ENCODE measurements at regions not wholly inside any gene's neighbourhood (a gene's known extent, or its start where the extent isn't known, plus 50 kb on each side); places are given as distances from the start of the nearest gene placed in this dataset.

DNA sequence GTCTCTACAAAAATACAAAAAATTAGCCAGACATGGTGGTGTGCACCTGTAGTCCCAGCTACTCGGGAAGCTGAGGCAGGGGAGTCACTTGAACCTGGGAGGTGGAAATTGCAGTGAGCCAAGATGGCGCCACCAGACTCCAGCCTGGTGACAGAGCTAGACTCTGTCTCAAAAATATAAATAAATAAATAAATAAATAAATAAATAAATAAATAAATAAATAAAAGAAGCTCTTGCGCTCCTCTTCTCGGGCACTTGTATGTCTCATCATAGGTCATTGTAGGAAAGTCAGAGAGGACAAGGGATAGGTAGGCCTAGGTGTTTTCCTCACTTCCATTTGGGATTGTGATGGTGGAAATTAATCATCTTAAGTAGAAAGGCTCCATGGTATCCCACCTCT lies 252.8 kb downstream of the PIK3R1 start:
- intact Hi-C loops (cut with micrococcal nuclease), result loop anchor here (10.0 kb wide), 2 partner anchors 954 to 1224 kb away; no protein-coding TSS in a partner anchor

DNA sequence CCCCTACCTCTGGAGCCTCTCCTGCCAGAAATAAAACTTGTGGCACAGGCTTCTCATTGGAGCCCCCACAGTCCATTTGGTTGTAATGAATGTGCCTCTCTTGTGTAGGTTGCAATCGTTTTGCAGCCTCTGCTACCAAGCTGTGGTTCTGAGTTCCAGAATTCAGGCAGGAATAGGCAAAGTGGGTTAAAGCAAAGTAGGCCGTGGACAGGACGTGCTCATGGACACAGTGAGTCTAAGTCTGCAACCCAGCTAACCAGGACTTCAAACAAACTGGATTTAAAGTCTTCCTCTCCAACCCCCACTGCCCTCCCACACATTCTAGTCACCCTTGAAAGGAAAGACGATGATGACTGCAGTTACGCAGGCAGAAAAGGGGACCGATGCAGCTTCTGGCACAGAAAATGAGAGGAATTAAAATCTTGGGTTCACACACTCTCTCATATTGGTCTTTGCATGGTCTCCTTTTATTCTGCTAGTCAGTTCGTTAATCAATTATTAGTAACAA lies 260.0 kb downstream of the PIK3R1 start:
- no peaks in the 10 kb centered on the region for H3K36me3 Mint-ChIP-seq (ENCODE audit: low read depth)
- no peak for DNase-seq (ENCODE audit: low spot score)
- intact Hi-C loops (cut with micrococcal nuclease), result no loop called here
- H3K4me1 Mint-ChIP-seq (ENCODE audit: low read depth), result no peaks in the 10 kb centered on the region
- no peak overlapping the region for H3K4me3 Mint-ChIP-seq
- peaks cover 10% of the 10 kb centered on the region for H3K27me3 Mint-ChIP-seq (ENCODE audit: insufficient read depth)
- H3K27ac Mint-ChIP-seq, result no peak overlapping the region
- no peaks in the 10 kb centered on the region for H3K9me3 Mint-ChIP-seq

More for the DNA sequence above, 252.8 kb downstream of the PIK3R1 start:
- Mint-ChIP-seq H3K27me3 (ENCODE audit: insufficient read depth) (peaks cover 20% of the 10 kb centered on the region), H3K4me1 (ENCODE audit: low read depth) (no peaks in the 10 kb centered on the region), H3K4me3 (no peak overlapping the region), H3K36me3 (ENCODE audit: low read depth) (no peaks in the 10 kb centered on the region), H3K27ac (no peak overlapping the region), H3K9me3 (no peaks in the 10 kb centered on the region)
- DNase-seq (ENCODE audit: low spot score), result no peak

DNA sequence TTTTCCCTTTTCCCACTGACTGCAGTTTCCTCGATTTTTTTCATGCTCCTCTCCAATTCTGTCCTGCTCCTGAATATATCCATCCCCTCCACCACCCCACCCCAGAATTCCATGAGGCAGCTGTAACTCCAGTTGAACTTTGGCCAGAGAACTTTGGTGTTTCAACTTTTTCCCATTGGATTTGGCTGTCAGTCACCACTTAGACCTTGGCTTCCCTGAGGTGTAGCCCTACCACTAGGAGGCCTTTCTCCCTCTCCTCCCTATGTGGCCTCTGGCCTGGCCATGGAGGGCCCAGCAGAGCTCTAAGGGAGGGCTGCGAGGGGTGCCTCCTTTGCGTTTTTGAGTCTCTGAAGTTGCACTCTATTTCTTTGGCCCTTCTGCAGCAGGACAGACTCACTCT lies 261.3 kb downstream of the PIK3R1 start:
- no peaks in the 10 kb centered on the region for H3K36me3 Mint-ChIP-seq (ENCODE audit: low read depth)
- no peaks in the 10 kb centered on the region for H3K9me3 Mint-ChIP-seq
- no peaks in the 10 kb centered on the region for H3K27me3 Mint-ChIP-seq (ENCODE audit: insufficient read depth)
- H3K4me3 Mint-ChIP-seq, result no peak overlapping the region
- intact Hi-C loops (cut with micrococcal nuclease), result no loop called here
- H3K27ac Mint-ChIP-seq, result no peak overlapping the region
- DNase-seq (ENCODE audit: low spot score), result no peak
- H3K4me1 Mint-ChIP-seq (ENCODE audit: low read depth), result no peaks in the 10 kb centered on the region

DNA sequence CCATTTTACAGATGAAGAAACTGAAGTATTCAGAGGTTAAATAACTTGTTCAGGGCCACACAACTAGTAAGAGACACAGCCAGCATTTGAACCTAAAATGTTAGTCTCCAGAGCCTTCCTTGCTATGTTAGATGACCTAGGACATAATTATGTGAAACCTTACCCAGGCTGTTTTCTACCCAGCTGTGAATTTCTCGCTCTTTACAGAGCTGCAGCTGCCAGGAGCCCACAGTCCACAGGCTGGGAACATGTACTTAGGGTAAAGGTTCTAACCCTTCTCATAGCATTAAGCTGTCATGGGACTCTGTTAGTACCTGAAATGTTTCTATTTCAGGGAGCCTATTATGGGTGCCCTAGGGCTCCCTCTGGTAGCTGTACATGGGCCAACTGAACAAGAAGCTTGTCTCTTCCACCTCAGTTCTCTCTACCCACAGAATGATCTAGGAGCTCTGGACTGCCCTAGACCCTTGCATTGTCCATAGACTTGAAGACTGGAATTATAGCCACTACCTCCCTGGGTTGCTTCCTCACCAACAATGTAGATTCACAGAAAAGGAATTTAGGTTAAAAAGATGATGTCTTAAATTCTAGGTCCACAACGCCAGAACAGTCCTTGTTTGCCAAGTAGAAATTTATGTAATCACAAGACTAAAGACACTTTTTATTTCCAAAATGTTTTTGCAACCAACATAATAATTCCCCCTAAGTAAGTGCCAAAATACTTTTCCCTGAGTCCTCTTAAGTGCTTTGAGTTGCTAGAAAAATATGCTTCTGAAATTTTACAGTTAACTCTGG lies 262.9 kb downstream of the PIK3R1 start:
- H3K36me3 Mint-ChIP-seq (ENCODE audit: low read depth), result no peaks in the 10 kb centered on the region
- H3K9me3 Mint-ChIP-seq, result no peaks in the 10 kb centered on the region

DNA sequence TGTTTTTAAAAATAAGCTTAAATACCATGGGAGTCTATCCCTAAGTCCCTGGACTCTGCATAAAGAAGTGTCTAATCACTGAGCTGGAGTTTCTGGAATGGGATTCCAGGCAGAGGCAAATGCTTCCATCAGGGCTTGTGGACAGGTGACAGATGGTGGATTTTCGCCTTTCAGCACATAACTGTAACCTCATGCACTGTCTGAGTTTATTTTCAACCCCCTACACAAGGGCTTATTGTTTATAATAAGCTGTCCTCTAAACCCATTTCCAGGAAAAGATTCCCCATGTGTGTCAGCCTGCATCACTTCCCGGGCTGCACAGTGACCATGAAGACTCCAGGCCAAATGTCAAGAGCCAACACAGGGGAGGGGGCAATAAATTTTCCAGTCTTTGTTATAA lies 264.0 kb downstream of the PIK3R1 start:
- Mint-ChIP-seq H3K4me1 (ENCODE audit: low read depth) (no peaks in the 10 kb centered on the region), H3K27me3 (ENCODE audit: insufficient read depth) (peaks cover 3% of the 10 kb centered on the region), H3K36me3 (ENCODE audit: low read depth) (no peaks in the 10 kb centered on the region), H3K27ac (no peak overlapping the region), H3K4me3 (no peak overlapping the region), H3K9me3 (no peaks in the 10 kb centered on the region)
- intact Hi-C loops (cut with micrococcal nuclease), result no loop called here
- DNase-seq (ENCODE audit: low spot score), result no peak

More for the DNA sequence above, 262.9 kb downstream of the PIK3R1 start:
- Mint-ChIP-seq H3K27ac (no peak overlapping the region), H3K4me1 (ENCODE audit: low read depth) (no peaks in the 10 kb centered on the region), H3K27me3 (ENCODE audit: insufficient read depth) (no peaks in the 10 kb centered on the region), H3K4me3 (no peak overlapping the region)
- no peak for DNase-seq (ENCODE audit: low spot score)
- intact Hi-C loops (cut with micrococcal nuclease), result no loop called here

DNA sequence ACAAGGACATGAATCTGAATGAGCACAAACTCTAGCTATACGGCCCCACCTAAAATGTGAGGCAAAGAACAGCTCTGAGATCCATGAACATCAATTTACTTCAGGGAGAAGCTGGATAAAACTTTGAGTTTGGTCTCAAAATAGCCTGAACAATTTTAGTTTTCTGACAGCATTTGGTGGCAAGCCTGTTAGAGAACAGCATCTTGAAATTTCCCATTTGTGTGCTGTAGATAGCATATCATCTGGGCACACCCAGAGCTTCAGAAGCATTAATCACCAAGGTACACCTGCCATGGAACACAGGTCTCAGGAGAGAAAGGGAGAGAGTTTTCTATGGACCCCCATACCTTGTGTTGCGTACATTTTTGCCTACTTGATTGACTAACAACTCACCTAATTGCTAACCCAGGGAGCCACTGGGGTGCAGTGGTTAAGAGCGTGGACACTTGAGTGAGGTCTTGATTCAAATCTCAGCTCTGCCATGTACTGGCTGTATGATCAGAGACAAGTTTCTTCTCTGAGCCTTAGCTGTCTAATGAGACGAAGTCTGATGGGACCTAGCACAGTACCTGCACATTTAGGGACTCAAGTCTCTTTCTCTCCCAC lies 264.9 kb downstream of the PIK3R1 start:
- H3K27ac Mint-ChIP-seq, result no peak overlapping the region
- H3K9me3 Mint-ChIP-seq, result no peaks in the 10 kb centered on the region
- H3K36me3 Mint-ChIP-seq (ENCODE audit: low read depth), result no peaks in the 10 kb centered on the region
- intact Hi-C loops (cut with micrococcal nuclease), result no loop called here
- peaks cover 3% of the 10 kb centered on the region for H3K27me3 Mint-ChIP-seq (ENCODE audit: insufficient read depth)
- no peak overlapping the region for H3K4me3 Mint-ChIP-seq
- H3K4me1 Mint-ChIP-seq (ENCODE audit: low read depth), result no peaks in the 10 kb centered on the region
- no peak for DNase-seq (ENCODE audit: low spot score)

DNA sequence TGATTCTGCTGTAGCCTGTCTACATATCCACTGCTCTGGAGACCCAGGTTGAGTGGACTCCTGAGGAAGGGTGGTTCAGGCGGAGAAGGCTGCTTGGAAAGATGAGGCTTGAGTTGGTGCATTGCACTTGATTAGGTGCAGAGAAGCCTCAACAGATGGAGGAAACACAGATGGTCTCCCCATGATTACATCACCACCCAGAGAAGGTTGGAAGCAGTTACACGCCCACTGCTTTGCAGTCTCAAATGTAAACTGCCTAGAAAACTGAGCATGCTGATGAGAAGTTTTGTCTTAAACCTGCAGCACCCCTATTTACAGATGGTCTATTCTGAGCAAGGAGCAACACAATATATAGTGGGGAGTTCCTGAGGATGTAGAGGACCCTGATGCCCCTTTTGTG lies 266.6 kb downstream of the PIK3R1 start:
- Mint-ChIP-seq H3K4me3 (no peak overlapping the region), H3K27me3 (ENCODE audit: insufficient read depth) (peaks cover 6% of the 10 kb centered on the region), H3K36me3 (ENCODE audit: low read depth) (no peaks in the 10 kb centered on the region), H3K9me3 (no peaks in the 10 kb centered on the region), H3K27ac (no peak overlapping the region), H3K4me1 (ENCODE audit: low read depth) (no peaks in the 10 kb centered on the region)
- DNase-seq (ENCODE audit: low spot score), result no peak
- intact Hi-C loops (cut with micrococcal nuclease), result no loop called here

DNA sequence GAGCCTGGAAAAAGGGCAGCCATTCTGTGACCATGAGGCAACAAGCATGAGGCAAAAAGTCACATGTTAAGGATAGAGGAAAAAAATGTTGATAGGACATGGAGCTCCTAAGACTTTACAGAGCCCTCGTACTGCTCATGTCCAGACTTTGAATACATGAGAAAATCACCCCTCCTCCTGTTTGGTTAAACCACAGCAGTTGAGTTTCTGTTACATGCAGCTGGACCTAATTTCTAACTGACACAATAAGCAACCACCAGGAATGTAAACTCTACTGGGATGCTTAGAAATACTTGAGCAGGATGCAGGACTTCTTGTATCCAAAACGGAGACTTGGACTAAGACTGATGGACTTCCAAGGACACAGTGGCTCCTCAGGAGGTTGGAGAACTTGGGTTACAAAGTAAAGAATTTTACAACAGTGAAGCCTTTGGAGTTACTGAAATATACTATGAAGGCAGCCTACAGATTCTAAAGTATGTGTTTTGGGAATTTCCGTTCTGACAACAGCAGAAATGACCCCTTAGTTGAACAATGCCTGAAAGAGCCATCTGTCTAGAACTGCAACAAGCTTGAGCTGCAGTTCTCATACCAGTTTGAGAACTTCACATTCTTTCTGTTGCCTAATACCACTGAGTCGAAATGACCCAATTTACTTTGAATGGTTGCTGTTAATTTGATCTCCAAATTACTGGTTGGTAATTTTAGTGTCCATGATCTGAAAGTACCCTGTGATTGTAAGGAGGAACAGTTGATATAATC lies 268.9 kb downstream of the PIK3R1 start:
- intact Hi-C loops (cut with micrococcal nuclease), result no loop called here
- no peaks in the 10 kb centered on the region for H3K4me1 Mint-ChIP-seq (ENCODE audit: low read depth)
- peaks cover 16% of the 10 kb centered on the region for H3K27me3 Mint-ChIP-seq (ENCODE audit: insufficient read depth)

DNA sequence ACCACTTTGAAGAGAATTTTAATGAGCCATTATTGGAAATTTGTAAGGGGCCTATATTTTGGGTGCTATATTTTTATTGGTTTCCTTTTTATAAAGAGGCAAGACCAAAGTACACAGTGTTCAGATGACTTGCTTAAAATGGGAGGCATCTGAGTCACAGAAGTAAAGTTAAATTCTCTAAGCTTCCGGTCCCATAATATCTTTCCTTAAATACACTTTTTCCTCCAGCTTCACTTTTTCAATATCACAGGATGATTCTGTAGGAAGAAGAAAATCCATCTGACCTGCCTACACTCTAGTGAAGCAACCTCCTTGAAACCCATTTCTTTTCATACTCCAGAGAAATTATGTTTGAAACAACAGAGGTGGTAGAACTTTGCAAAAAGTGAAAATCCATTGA lies 274.0 kb downstream of the PIK3R1 start:
- Mint-ChIP-seq H3K4me3 (no peak overlapping the region), H3K9me3 (peaks cover 10% of the 10 kb centered on the region), H3K27me3 (ENCODE audit: insufficient read depth) (peaks cover 19% of the 10 kb centered on the region), H3K36me3 (ENCODE audit: low read depth) (no peaks in the 10 kb centered on the region), H3K27ac (no peak overlapping the region), H3K4me1 (ENCODE audit: low read depth) (no peaks in the 10 kb centered on the region)
- no peak for DNase-seq (ENCODE audit: low spot score)
- intact Hi-C loops (cut with micrococcal nuclease), result no loop called here

More for the DNA sequence above, 268.9 kb downstream of the PIK3R1 start:
- no peak for DNase-seq (ENCODE audit: low spot score)
- Mint-ChIP-seq H3K4me3 (no peak overlapping the region), H3K9me3 (peaks cover 10% of the 10 kb centered on the region), H3K27ac (no peak overlapping the region), H3K36me3 (ENCODE audit: low read depth) (no peaks in the 10 kb centered on the region)

DNA sequence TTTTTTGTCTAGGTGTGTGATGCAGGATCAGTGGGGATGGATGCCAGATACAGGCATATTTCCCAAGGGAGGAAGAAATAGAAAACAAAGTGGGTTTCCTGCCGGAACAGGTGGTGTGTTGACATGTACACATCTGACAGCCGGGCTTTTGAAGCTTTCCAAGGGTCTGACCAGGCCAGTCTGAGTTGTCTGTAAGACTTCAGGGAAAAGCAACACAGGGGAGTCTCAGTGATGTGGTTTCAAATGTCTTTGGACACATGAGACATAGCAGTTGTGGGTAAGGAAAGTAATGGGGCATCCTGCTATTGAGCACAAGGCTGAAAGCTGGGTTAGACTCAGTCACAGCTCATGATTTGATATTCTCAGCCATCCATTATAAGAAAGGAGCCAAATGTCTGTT lies 274.9 kb downstream of the PIK3R1 start:
- Mint-ChIP-seq H3K27ac (no peak overlapping the region), H3K4me3 (no peak overlapping the region), H3K27me3 (ENCODE audit: insufficient read depth) (peaks cover 19% of the 10 kb centered on the region), H3K4me1 (ENCODE audit: low read depth) (no peaks in the 10 kb centered on the region), H3K36me3 (ENCODE audit: low read depth) (no peaks in the 10 kb centered on the region), H3K9me3 (peaks cover 10% of the 10 kb centered on the region)
- intact Hi-C loops (cut with micrococcal nuclease), result no loop called here
- no peak for DNase-seq (ENCODE audit: low spot score)

DNA sequence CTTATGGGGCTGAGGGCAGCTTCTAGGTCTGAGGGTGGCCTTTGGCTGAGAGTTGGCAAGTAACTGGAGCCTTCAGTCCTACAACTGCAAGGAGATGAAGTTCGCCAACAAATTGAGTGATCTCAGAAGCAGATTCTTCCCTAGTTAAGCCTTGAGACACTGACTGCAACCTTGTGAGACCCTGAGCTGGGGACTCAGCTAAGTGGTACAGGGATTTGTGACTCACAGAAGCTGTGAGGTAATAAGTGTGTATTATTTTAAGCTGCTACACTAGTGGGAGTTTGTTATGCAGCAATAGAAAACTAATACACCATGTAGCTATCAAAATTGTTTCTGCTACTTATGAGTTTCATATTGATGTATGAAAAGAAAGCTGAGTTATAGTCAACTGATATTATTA lies 279.2 kb downstream of the PIK3R1 start:
- Mint-ChIP-seq H3K4me3 (no peak overlapping the region), H3K4me1 (ENCODE audit: low read depth) (no peaks in the 10 kb centered on the region), H3K9me3 (peaks cover 14% of the 10 kb centered on the region), H3K27ac (no peak overlapping the region), H3K27me3 (ENCODE audit: insufficient read depth) (peaks cover 6% of the 10 kb centered on the region), H3K36me3 (ENCODE audit: low read depth) (no peaks in the 10 kb centered on the region)
- no peak for DNase-seq (ENCODE audit: low spot score)
- intact Hi-C loops (cut with micrococcal nuclease), result no loop called here

DNA sequence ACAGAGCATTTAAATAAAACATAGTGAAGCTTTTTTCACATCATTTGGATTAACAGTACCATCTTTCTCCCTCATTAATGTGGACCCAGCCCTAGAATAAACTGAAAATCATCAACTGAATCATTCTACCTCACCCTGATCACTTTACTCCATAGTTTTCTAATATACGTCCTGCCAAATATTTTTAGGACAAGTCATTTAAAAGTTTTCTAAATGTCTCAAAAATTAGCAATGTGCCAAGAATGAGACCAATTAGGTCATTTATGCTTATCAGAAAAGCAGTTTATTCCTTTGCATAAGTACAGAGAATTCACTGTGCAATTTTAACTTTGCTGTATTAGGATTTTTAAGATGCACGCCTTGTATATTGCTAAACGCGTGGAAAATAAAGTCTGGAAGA lies 284.4 kb downstream of the PIK3R1 start:
- Mint-ChIP-seq H3K4me3 (no peak overlapping the region), H3K4me1 (ENCODE audit: low read depth) (no peaks in the 10 kb centered on the region), H3K27me3 (ENCODE audit: insufficient read depth) (peaks cover 4% of the 10 kb centered on the region), H3K9me3 (peaks cover 14% of the 10 kb centered on the region), H3K36me3 (ENCODE audit: low read depth) (no peaks in the 10 kb centered on the region), H3K27ac (no peak overlapping the region)
- intact Hi-C loops (cut with micrococcal nuclease), result no loop called here
- no peak for DNase-seq (ENCODE audit: low spot score)

DNA sequence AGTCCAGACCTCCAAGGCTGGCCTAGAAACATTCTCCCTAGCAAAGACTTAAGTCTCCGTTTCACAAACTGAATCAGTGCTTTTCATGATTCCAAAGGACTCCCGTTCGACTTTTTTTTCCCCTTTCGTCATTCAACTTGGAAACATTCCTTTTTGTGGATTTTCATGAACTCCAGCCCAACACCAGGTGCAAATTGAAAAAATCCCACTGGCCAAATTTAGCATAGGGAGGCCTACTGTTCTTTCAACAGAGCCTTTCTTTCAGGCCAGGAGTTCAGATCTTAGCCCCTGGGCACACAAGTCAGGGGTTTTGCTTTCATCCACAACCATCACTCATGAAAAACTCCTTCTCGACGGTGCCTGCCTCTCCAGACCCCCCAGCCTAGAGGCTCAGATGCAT lies 285.3 kb downstream of the PIK3R1 start:
- H3K4me3 Mint-ChIP-seq, result no peak overlapping the region
- intact Hi-C loops (cut with micrococcal nuclease), result no loop called here
- peaks cover 4% of the 10 kb centered on the region for H3K27me3 Mint-ChIP-seq (ENCODE audit: insufficient read depth)
- no peaks in the 10 kb centered on the region for H3K36me3 Mint-ChIP-seq (ENCODE audit: low read depth)
- H3K27ac Mint-ChIP-seq, result no peak overlapping the region
- H3K9me3 Mint-ChIP-seq, result peaks cover 13% of the 10 kb centered on the region
- no peak for DNase-seq (ENCODE audit: low spot score)
- no peaks in the 10 kb centered on the region for H3K4me1 Mint-ChIP-seq (ENCODE audit: low read depth)
